ENCODE measurements at regions not wholly inside any gene's neighbourhood (a gene's known extent, or its start where the extent isn't known, plus 50 kb on each side); places are given as distances from the start of the nearest gene placed in this dataset.

DNA sequence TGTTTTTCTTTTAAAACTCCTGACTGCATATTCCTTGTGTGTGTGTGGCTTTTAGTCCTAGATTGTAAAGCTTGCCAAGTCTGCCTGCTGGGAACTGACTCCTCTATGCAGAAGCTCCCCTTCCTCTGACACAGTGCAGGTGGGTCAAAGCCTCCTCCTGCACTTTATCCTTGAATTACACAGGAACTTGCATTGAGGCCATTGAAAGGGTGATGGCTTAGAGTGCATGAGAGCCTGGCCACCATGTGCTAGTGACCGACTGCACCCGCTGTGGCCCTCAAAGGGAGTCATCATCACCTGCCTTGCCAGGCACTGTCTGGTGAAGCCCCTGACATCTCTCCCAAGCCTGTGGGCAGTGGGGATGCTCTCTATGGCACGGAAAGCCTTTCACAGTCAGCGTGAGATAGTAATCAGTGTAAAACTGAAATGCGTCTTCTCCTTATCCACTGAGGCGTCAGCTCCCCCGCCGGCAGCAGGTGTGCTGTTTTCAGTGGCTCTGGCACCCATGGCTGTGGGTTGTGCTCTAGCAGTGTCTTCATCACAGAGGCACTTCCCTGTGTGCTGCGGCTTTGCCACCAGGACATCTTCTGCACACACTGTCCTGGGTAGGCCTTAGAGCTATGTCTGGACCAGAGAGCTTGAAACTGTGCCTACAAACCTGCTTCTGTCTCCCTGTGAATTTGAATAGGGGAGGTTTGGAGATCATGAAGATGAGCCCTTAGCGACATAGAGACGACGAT, 87.9 kb downstream of the THBS2 start:
- no peak for DNase-seq

GRCh38 chr6:169164986-169165385, 88.7 kb downstream of the THBS2 start:
- no peak for DNase-seq

GRCh38 chr6:169164451-169164850, 89.2 kb downstream of the THBS2 start:
- DNase-seq, result no peak

- DNase-seq, result no peak
Measured at GRCh38 chr6:169163411-169163901, 90.2 kb downstream of the THBS2 start.

DNA sequence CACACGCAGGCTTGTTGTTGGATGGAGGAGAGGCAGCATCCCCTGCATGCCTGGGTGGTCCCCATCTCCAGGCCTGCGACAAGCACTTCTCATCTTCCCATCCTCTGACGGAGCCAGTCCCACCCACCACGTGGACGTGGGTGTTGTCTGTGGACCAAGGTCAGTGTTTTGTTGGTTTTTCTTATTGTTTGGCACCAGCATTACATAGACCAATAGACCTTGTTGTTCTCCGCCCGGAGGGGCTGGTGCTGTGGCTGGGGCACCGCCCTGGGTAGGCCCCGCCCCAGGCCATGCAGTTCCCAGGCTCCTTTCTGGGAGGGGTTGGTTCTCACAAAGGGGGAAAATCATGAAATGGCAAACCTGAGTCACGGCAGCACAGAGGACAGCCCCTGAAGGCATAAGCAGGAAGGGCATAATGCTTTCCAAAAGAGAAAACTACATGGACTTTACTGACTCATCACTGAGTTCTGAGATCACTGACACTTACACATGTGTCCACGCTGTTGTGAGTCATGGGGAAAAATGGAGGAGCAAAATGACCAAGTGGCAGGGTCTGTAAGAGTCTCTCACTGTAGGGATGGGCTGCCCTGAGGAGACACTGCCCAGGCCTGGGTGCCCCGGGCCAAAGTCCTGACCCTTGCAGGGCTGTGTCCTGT, 90.8 kb downstream of the THBS2 start:
- DNase-seq, result no peak

DNA sequence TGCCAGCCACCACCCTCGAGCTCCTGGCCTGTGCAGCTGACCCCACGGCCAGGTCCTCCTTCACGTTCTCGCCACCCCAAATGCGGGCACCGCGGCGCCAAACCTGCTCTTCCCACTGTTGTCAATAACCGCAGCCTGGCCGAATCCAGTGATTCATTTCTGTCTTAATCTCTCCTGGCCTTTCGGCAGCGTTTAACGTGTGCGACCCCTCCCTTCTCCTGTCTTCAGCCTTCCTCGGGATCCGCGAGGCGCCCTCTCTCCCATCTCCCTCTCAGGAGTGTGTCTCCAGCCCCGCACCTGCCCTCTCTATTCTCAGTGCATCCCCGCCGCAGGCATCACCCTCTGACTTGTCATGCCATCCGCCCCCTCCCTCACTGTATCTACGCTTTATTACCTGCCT, 91.4 kb downstream of the THBS2 start:
- DNase-seq, result no peak

DNA sequence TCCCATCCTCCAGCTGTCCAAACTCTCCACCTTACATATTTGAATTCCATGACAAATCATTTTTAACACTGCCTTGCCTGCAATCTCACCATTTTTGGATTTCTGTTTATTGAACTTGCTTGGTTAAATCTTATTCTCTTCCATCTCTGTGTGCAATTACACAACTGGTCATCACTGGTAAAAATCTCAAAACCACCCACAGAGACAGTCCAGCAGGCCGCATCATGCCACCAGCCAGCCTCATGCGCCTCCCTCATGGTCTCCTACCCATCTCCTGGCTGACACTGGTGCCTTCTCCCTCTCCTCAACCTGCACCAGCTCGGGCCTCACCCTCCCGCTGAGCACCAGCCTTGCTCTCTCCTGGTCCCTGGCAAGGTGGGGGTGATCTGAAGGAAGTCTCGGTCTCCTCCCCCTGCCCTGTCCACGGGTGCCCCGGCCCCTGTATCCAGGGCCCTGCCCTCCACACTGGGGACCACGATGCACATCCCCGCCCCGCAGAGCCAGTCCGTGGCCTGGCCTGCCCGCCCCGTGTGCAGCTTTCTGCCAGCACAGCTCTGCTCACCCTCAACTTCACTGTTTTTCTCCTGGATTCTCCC, 92.0 kb downstream of the THBS2 start:
- no peak for DNase-seq

DNA sequence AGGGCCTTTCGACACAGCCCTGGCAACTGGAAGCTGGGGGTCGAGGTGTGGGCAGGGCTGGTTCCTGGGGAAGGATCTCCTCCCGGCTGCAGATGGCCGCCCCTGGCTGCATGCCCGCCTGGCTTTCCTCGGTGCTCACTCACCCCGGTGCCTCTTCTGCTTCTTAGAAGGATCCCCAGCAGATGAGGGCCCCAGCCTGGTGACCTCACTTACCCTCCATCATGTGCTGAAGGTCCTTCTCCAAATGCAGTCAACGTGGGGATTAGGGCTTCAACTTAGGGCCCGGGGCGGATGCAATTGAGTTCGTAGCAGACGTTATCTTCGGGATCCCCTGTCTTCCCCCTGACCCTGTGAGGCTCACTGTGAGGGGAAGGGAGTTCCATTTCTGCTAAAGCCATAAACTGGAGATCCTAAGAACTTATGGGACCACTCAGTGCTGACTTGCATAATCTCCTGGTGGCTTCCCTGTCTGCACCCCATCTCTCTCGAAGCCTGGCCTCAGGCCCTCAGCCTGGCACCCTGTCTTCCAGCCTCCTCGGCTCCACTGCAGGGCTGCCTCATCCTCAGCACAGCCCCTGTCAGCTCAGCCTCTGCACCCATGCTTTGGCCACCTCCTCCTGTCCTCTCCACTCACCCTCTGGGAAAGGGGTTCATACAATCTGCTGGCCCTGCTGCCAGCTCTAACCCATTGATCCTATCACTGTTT, 92.6 kb downstream of the THBS2 start:
- DNase-seq, result no peak

DNA sequence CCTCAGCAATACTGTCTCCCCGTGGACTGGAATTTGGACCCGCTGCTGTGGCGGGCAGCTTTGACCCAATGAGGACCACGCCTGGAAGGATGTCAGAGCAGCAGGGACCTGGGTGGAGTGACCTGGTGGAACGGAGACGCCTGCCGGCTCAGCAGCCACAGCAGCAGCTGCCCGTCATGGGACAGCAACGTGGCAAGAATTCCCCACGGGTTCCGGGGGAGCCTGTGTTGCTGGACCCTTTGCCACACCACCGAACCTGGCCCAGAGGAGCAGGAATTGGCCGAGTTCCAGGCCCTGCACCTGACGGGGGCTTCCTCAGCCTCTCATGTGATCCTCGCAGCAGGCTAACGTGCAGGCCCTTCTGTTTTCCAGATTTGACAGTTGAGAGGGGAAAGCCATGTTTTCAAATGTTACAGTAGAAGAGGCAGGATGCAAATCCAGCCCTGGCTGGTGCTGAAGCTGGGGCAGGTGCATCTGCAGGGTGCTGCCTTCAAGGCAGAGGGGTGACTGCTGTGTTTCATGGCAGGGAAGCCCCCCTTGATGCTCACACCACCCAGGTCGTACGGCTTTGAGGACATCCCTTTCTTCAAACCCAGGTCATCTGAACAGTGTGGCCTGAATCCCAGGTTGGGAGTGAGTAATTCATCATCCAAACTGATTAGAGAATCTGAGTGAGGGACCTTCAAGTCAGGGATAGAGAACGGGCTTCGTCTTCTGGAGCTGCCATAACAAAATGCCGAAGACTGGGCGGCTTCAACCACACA, 93.4 kb downstream of the THBS2 start:
- DNase-seq, result no peak

DNA sequence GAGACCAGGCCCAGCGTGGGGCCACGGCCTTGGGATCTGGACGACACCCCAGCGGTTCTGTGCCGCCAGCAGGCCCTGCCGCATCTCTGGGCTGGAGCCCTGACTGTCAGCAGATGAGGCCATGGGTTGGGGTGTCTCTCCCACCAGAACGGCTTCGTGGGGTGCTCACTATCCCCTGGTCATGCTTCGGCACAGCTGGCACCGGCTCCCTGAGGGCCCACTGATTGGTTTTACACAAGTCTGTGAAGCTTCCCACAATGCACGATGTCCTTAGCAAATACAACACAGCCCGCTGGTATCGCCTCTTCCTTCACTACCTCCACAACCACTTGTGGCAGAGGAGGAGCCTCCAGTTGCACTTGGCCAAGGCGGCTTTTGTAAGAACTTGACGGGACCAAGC, 94.3 kb downstream of the THBS2 start:
- no peak for DNase-seq

DNA sequence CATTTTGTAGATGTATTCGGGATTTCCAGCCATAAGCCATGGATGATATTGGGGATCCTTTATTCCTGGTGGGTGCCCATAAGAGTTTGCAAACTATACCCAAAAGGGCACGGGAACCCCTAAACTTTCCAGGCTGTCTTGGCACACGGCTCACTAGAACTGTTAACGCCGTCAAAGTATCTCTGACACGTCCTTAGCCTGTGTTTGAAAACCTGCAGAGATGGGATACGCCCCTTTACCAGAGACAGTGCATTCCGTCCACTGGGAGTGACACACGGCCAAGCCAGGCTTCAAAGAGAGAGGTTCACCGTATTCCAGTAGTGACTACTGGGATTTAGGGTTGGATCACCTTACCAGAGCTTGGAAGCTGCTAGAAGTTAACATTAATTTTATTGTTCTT, 95.0 kb downstream of the THBS2 start:
- no peak for DNase-seq

GRCh38 chr6:169158174-169158573, 95.5 kb downstream of the THBS2 start:
- DNase-seq, result peak in 2 of 14 donors; percentile 22 to 58

DNA sequence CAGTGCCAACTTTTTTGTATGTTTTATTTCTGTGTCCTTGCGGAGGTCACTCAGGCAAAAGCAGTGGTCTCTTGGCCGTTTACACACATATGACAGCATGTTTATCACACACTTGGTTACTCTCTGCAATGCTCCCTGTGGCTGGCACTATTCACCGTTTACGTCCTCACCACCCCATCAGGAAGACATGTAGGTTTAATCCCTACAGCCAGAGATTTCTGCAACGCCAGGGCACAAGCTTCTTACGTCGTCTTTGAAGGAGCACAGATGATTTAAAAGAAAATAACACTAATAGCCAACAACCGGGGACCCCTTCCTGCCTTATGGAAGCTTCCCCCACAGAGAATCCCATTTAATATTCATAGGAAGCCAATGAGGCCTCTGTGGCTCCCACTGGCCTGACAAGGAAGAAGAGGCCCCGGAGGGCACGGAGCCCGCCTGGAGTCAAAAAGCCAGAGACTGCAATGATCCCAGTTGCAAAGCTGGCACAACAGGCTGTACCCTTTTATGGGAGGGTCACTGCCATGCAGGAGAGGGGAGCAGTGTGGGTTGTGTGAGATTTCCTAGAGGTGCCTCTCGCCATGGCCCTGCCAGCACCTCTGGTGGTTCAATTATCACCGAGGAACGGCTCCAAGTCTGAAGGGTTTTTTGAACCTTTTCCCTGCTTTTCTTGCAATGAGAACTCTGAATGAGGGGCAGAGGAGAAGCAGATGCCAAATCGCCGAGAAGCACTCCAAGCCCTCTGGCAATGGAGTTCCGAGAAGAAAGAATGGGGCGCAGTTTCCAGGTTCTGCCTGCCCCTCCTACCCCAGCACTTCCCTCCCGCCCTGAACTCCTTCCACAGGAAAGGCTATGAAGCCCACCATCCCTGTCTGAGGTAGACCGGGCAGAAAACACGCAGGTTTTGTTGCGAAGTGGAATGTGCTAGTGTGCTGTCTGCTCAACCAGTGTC, 96.2 kb downstream of the THBS2 start:
- DNase-seq, result peak in 2 of 14 donors; percentile 22 to 58

- DNase-seq, result no peak
Measured at GRCh38 chr6:169156793-169157147, 96.9 kb downstream of the THBS2 start.

DNA sequence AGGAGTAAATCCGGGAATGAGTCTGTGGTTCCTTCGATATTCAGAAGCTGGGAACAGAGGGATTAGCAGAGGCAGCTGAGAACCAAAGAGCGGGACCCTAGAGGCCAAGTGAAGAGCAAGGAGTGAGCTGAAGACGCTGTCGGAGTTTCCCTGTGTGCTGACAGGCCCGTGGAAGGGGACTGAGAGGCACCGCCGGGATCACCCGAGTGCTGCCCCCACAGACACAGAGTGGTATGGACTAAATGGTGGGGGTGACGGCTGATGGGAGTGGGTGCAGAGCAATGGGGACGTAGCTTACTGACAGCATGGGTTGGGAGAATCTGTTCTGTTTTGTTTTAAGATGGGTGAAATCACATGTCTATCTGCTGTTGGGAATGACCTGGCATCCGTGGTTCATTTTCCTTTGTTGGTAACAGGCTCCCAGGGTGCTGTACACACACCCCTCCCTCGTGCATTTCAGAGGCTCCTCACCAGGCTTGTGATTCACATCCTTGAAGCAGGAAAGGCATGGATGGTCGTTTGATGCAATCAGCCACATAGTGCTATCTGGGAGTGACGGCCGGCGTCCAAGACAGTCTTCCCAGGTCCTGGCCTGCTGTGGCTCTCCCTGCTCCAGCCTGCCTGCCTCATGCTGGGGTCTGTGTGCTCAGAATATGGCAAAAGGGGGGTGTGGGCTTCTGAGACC, 97.4 kb downstream of the THBS2 start:
- DNase-seq, result no peak

DNA sequence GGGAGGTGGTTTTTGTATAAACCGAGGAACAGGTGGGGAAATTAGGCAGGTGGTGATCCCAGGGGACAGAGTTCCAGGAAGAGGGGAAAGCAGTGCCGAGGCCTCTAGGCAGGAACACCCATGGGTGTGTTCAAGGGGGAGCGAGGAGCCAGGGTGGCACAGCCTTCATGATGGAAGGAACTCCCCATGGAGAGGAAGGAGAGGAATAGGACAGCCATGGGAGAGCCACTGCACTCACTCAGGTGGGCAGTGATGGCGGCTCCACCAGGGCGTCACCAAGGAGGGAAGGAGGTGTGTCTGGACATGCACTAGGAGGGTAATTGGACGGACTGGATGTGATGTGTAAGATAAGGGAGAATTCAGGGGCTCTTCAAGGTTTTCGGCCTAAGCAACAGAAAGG, 98.2 kb downstream of the THBS2 start:
- no peak for DNase-seq

DNA sequence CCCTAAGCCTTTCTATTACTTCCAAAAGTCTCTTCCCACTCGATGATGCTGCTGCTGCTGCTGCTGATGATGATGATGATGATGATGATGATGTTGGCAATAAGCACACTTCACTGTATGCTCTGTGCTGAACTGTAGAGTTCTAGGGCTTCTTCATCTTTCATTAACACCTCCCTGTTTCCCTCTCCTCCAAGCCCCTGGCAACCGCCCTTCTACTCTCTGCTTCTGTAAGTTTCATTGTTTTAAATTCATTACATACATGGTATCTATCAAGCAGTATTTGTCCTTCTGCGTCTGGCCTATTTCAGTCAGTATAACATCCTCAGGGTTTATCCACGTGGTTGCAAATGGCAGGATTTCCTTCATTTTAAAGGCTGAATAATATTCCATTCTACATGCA, 100.2 kb downstream of the THBS2 start:
- DNase-seq, result no peak

DNA sequence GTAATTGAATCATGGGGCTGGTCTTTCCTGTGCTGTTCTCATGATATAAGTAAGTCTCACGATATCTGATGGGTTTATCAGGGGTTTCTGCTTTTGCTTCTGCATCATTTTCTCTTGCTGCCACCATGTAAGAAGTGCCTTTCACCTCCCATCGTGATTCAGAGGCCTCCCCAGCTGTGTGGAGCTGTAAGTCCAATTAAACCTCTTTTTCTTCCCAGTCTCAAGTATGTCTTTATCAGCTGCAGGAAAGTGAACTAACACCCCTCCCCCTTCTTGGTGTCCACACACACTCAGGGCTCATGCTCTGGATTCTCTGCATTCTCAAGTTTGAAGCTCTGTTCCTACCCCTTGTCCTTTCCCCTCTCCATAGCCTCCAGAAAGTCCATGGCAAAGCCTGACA, 107.1 kb downstream of the THBS2 start:
- DNase-seq, result no peak

- DNase-seq, result peak in 1 of 14 donors; percentile 33
Measured at GRCh38 chr6:169145991-169146501, 107.6 kb downstream of the THBS2 start.

DNA sequence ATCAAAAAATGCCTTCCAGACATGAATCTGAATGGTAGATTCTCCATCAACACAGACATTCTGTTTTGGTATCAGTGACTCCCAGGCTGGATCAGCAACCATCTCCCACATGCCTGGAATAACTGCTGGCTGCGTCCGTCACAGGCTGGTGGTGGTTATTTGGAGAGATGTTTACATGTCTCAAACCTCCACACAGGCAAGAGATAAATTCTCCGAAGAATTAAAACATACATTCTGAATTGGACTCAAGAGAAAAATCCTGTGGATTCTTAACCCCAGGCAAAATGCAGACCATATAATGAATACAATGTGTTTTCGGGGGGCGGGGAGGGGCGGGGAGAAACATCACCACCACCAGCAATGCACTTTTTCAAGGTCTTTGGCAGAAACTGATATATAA, 108.2 kb downstream of the THBS2 start:
- DNase-seq, result no peak

All from C1 segment of cervical spinal cord (tissue), 14 donors.